IMR-90 (cell line): ENCODE measurements at regions not wholly inside any gene's neighbourhood (a gene's known extent, or its start where the extent isn't known, plus 50 kb on each side); places are given as distances from the start of the nearest gene placed in this dataset.

ENCODE experiments used
- ATAC-seq: fragments of 200-7000 bp; cut with Tn5 transposase; 2 replicates; pipeline ENCODE4 v1.9.1; 2020; ENCODE audit warnings: low read depth, mild to moderate bottlenecking, moderate library complexity
- BruUV-seq: library from RNA; stranded (reverse); fragments of 400-500 nt; replicated peaks from 2 replicates; lab custom pipeline; 2021; lab: Mats Ljungman, UMichigan
- CTCF ChIA-PET: fragments of 300-600 bp; formaldehyde crosslinking; extraction: SDS; loops from one replicate; lab custom pipeline; 2021; ENCODE audit warnings: antibody characterized with exemption; lab: Yijun Ruan, JAX
- POLR2A ChIA-PET: fragments of 300-600 bp; sonication (Branson Sonifier 250); formaldehyde crosslinking; loops from one replicate; lab custom pipeline; 2022; ENCODE audit warnings: antibody characterized with exemption; ENCODE audit not compliant: unreplicated experiment; lab: Charles Lee
- DNase-seq: peaks from one replicate; pipeline ENCODE4 v3.0.0; 2013
- H2AFZ ChIP-seq: replicated peaks from 2 replicates; pipeline ENCODE3; 2013; ENCODE audit warnings: low read length, mild to moderate bottlenecking; ENCODE audit not compliant: poor library complexity
- H2AK5ac ChIP-seq: 2 replicates; pipeline ENCODE4 v1.6.1; 2013; ENCODE audit warnings: low read depth, low read length, inconsistent platforms
- H2AK9ac ChIP-seq: replicated peaks from 2 replicates; pipeline ENCODE3; 2013; ENCODE audit warnings: mild to moderate bottlenecking, low read depth, low read length, moderate library complexity; ENCODE audit not compliant: poor library complexity
- H2BK120ac ChIP-seq: 2 replicates; pipeline ENCODE4 v1.6.1; 2013; ENCODE audit warnings: low read depth, low read length, inconsistent platforms
- H2BK15ac ChIP-seq: 3 replicates; pipeline ENCODE4 v1.6.1; 2013; ENCODE audit warnings: low read depth, low read length, inconsistent platforms
- H2BK20ac ChIP-seq: 2 replicates; pipeline ENCODE4 v1.6.1; 2013; ENCODE audit warnings: low read depth, mild to moderate bottlenecking, inconsistent platforms, low read length, moderate library complexity
- H2BK5ac ChIP-seq: 2 replicates; pipeline ENCODE4 v1.6.1; 2013; ENCODE audit warnings: mild to moderate bottlenecking, low read depth, low read length, inconsistent platforms; ENCODE audit not compliant: poor library complexity, severe bottlenecking
- H3K14ac ChIP-seq: replicated peaks from 2 replicates; pipeline ENCODE4 v1.6.1; 2013; ENCODE audit warnings: low read depth, low read length, inconsistent platforms
- H3K18ac ChIP-seq: 2 replicates; pipeline ENCODE4 v1.6.1; 2013; ENCODE audit warnings: low read depth, low read length, control low read depth
- H3K23ac ChIP-seq: 2 replicates; pipeline ENCODE4 v1.6.1; 2013; ENCODE audit warnings: low read depth, low read length, inconsistent platforms
- H3K27ac ChIP-seq: 2 replicates; pipeline ENCODE4 v1.5.1; 2013; ENCODE audit warnings: mild to moderate bottlenecking, control low read depth, low read length; ENCODE audit not compliant: insufficient read depth
- H3K27me3 ChIP-seq: 2 replicates; pipeline ENCODE4 v1.6.1; 2013; ENCODE audit warnings: low read length; ENCODE audit not compliant: control insufficient read depth, insufficient read depth
- H3K36me3 ChIP-seq: 2 replicates; pipeline ENCODE4 v1.6.1; 2013; ENCODE audit warnings: low read length, mixed read lengths; ENCODE audit not compliant: control insufficient read depth, insufficient read depth
- H3K4ac ChIP-seq: 2 replicates; pipeline ENCODE4 v1.6.1; 2013; ENCODE audit warnings: low read depth, low read length, inconsistent platforms
- H3K4me1 ChIP-seq: 2 replicates; pipeline ENCODE4 v1.6.1; 2013; ENCODE audit warnings: low read length, mixed read lengths; ENCODE audit not compliant: control insufficient read depth, insufficient read depth
- H3K4me2 ChIP-seq: 2 replicates; pipeline ENCODE4 v1.6.1; 2013; ENCODE audit warnings: low read depth, mild to moderate bottlenecking, control low read depth, low read length, moderate library complexity
- H3K4me3 ChIP-seq: 2 replicates; pipeline ENCODE4 v1.5.1; 2013; ENCODE audit warnings: low read depth, mild to moderate bottlenecking, control low read depth, low read length, moderate library complexity; ENCODE audit not compliant: insufficient read depth
- H3K56ac ChIP-seq: 2 replicates; pipeline ENCODE4 v1.6.1; 2013; ENCODE audit warnings: low read length, inconsistent platforms; ENCODE audit not compliant: insufficient read depth; ENCODE audit errors: extremely low read depth
- H3K79me1 ChIP-seq, 2 experiments: 2 replicates each; pipeline ENCODE4 v1.6.1; 2013; ENCODE audit warnings: low read length in 2 of 2, inconsistent platforms in 1 of 2, low read depth in 1 of 2
- H3K9ac ChIP-seq: 2 replicates; pipeline ENCODE4 v1.6.1; 2013; ENCODE audit warnings: low read depth, low read length, control low read depth
- H3K9me1 ChIP-seq: 2 replicates; pipeline ENCODE4 v1.6.1; 2013; ENCODE audit warnings: low read length, inconsistent platforms; ENCODE audit not compliant: insufficient read depth
- H3K9me3 ChIP-seq: 2 replicates; pipeline ENCODE4 v1.6.1; 2013; ENCODE audit warnings: low read length; ENCODE audit not compliant: control insufficient read depth, insufficient read depth
- H4K20me1 ChIP-seq: 2 replicates; pipeline ENCODE4 v1.6.1; 2013; ENCODE audit warnings: low read length, inconsistent platforms; ENCODE audit not compliant: insufficient read depth
- H4K5ac ChIP-seq: 2 replicates; pipeline ENCODE4 v1.6.1; 2013; ENCODE audit warnings: mild to moderate bottlenecking, low read depth, low read length, control low read depth
- H4K8ac ChIP-seq, 2 experiments: 2 replicates each; pipeline ENCODE4 v1.6.1; 2013; ENCODE audit warnings: low read depth in 2 of 2, low read length in 2 of 2, control low read depth in 1 of 2, inconsistent platforms in 1 of 2
- H4K91ac ChIP-seq: 2 replicates; pipeline ENCODE4 v1.6.1; 2013; ENCODE audit warnings: low read depth, low read length, inconsistent platforms; ENCODE audit not compliant: insufficient read depth
- BHLHE40 ChIP-seq: fragments of 150-350 bp; IDR thresholded peaks from 2 replicates; pipeline ENCODE4 v1.6.1; 2016; ENCODE audit warnings: mild to moderate bottlenecking, low read depth, low read length
- CEBPB ChIP-seq: IDR thresholded peaks from 2 replicates; pipeline ENCODE4 v1.6.1; 2012; ENCODE audit warnings: low read depth, low read length, improper control_type of control experiment
- CHD1 ChIP-seq: IDR thresholded peaks from 2 replicates; pipeline ENCODE4 v1.6.1; 2012; ENCODE audit warnings: low read depth, low read length, improper control_type of control experiment
- FOS ChIP-seq: fragments of 150-350 bp; IDR thresholded peaks from 2 replicates; pipeline ENCODE4 v1.6.1; 2016; ENCODE audit warnings: low read depth, low read length
- MAFK ChIP-seq: IDR thresholded peaks from 2 replicates; pipeline ENCODE4 v1.6.1; 2012; ENCODE audit warnings: low read depth, low read length, improper control_type of control experiment
- MAZ ChIP-seq: IDR thresholded peaks from 2 replicates; pipeline ENCODE4 v1.6.1; 2012; ENCODE audit warnings: low read depth, mild to moderate bottlenecking, low read length, improper control_type of control experiment, moderate library complexity, borderline replicate concordance
- MXI1 ChIP-seq: IDR thresholded peaks from 2 replicates; pipeline ENCODE4 v1.6.1; 2012; ENCODE audit warnings: low read depth, mild to moderate bottlenecking, low read length, moderate library complexity, borderline replicate concordance
- NFE2L2 ChIP-seq: fragments of 150-350 bp; IDR thresholded peaks from 2 replicates; pipeline ENCODE4 v1.6.1; 2016; ENCODE audit warnings: low read depth, mild to moderate bottlenecking, low read length
- POLR2A ChIP-seq: IDR thresholded peaks from 2 replicates; pipeline ENCODE4 v1.6.1; 2012; ENCODE audit warnings: mild to moderate bottlenecking, low read depth, low read length
- RAD21 ChIP-seq: IDR thresholded peaks from 2 replicates; pipeline ENCODE4 v1.6.1; 2012; ENCODE audit warnings: low read length, improper control_type of control experiment
- RCOR1 ChIP-seq: IDR thresholded peaks from 2 replicates; pipeline ENCODE4 v1.6.1; 2012; ENCODE audit warnings: mild to moderate bottlenecking, low read length, improper control_type of control experiment; ENCODE audit not compliant: insufficient replicate concordance
- RFX5 ChIP-seq: IDR thresholded peaks from 2 replicates; pipeline ENCODE4 v1.8.0; 2012; ENCODE audit warnings: low read depth, mild to moderate bottlenecking, low read length, moderate library complexity
- SMC3 ChIP-seq: fragments of 150-350 bp; IDR thresholded peaks from 2 replicates; pipeline ENCODE4 v1.6.1; 2016; ENCODE audit warnings: low read depth, mild to moderate bottlenecking, antibody characterized with exemption, low read length, moderate library complexity
- WGBS, 2 experiments: methylation state at CpG; one replicate each; pipeline versions ENCODE4 v1.1.5 to v1.1.7; 2013; ENCODE audit warnings: missing lambda C conversion rate in 2 of 2; ENCODE audit not compliant: insufficient read length in 1 of 2; ENCODE audit errors: extremely low coverage in 2 of 2; 5-methylcytosine and 5-hydroxymethylcytosine counted together
- dilution Hi-C: fragments of 300-500 bp; cut with HindIII; formaldehyde crosslinking; loops from one replicate; pipeline ENCODE4 v1.14.3; 2018; ENCODE audit warnings: low sequenced_read_pairs; ENCODE audit not compliant: unreplicated experiment
- in situ Hi-C: fragments of 300-500 bp; cut with MboI; formaldehyde crosslinking; loops from 3 replicates; pipeline ENCODE4 v1.14.3; 2019; ENCODE audit warnings: low sequenced_read_pairs, inconsistent platforms, mixed read lengths
- intact Hi-C: fragments of 100-400 bp; cut with micrococcal nuclease; formaldehyde crosslinking; loops from 2 replicates; pipeline ENCODE4 v1.10.0; 2022
- TF ChIP-seq, protein P1 (sequence below): conservative IDR thresholded peaks from 2 replicates; pipeline ENCODE4 v1.5.1; 2012; ENCODE audit warnings: mild to moderate bottlenecking, low read depth, low read length, improper control_type of control experiment
- TF ChIP-seq, protein P2 (sequence below): fragments of 150-350 bp; IDR thresholded peaks from 2 replicates; pipeline ENCODE4 v1.6.1; 2016; ENCODE audit warnings: low read depth, mild to moderate bottlenecking, low read length, moderate library complexity, borderline replicate concordance
- TF ChIP-seq, protein P3 (sequence below): fragments of 150-350 bp; IDR thresholded peaks from 2 replicates; pipeline ENCODE4 v1.6.1; 2017; ENCODE audit warnings: mild to moderate bottlenecking, antibody characterized with exemption, low read length, low read depth

GRCh38 chr10:128779416-128779815 lies 653.2 kb upstream of the MKI67 start:
- no peak overlapping the region for H3K4me2 ChIP-seq
- no peak overlapping the region for H4K8ac ChIP-seq
- no peak overlapping the region for H3K4ac ChIP-seq
- no peak overlapping the region for H3K18ac ChIP-seq
- in situ Hi-C loops, result no loop called here
- H2AFZ ChIP-seq, result no peak overlapping the region
- TF ChIP-seq SMC3 (no peak), RFX5 (no peak), RCOR1 (no peak), MAFK (no peak), FOS (no peak), CHD1 (no peak), MXI1 (no peak), POLR2A (no peak), CEBPB (no peak), MAZ (no peak), RAD21 (no peak), BHLHE40 (no peak), NFE2L2 (no peak)
- TF ChIP-seq, protein P1, sequence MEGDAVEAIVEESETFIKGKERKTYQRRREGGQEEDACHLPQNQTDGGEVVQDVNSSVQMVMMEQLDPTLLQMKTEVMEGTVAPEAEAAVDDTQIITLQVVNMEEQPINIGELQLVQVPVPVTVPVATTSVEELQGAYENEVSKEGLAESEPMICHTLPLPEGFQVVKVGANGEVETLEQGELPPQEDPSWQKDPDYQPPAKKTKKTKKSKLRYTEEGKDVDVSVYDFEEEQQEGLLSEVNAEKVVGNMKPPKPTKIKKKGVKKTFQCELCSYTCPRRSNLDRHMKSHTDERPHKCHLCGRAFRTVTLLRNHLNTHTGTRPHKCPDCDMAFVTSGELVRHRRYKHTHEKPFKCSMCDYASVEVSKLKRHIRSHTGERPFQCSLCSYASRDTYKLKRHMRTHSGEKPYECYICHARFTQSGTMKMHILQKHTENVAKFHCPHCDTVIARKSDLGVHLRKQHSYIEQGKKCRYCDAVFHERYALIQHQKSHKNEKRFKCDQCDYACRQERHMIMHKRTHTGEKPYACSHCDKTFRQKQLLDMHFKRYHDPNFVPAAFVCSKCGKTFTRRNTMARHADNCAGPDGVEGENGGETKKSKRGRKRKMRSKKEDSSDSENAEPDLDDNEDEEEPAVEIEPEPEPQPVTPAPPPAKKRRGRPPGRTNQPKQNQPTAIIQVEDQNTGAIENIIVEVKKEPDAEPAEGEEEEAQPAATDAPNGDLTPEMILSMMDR, result no peak
- TF ChIP-seq, protein P2, sequence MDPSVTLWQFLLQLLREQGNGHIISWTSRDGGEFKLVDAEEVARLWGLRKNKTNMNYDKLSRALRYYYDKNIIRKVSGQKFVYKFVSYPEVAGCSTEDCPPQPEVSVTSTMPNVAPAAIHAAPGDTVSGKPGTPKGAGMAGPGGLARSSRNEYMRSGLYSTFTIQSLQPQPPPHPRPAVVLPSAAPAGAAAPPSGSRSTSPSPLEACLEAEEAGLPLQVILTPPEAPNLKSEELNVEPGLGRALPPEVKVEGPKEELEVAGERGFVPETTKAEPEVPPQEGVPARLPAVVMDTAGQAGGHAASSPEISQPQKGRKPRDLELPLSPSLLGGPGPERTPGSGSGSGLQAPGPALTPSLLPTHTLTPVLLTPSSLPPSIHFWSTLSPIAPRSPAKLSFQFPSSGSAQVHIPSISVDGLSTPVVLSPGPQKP, result no peak
- TF ChIP-seq, protein P3, sequence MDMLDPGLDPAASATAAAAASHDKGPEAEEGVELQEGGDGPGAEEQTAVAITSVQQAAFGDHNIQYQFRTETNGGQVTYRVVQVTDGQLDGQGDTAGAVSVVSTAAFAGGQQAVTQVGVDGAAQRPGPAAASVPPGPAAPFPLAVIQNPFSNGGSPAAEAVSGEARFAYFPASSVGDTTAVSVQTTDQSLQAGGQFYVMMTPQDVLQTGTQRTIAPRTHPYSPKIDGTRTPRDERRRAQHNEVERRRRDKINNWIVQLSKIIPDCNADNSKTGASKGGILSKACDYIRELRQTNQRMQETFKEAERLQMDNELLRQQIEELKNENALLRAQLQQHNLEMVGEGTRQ, result no peak
- H3K27me3 ChIP-seq, result no peaks in the 10 kb centered on the region
- no peaks in the 10 kb centered on the region for H4K20me1 ChIP-seq
- H2BK15ac ChIP-seq, result no peak overlapping the region
- no peaks in the 10 kb centered on the region for H3K79me1 ChIP-seq
- no peak for DNase-seq
- ChIA-PET CTCF (no interaction called here), POLR2A (no interaction called here)
- no peak overlapping the region for H4K91ac ChIP-seq
- H3K56ac ChIP-seq, result no peak overlapping the region
- BruUV-seq, result no TSS peak
- no peak overlapping the region for H2AK9ac ChIP-seq
- no peak overlapping the region for H3K14ac ChIP-seq
- H2BK120ac ChIP-seq, result no peak overlapping the region
- H2BK20ac ChIP-seq, result no peak overlapping the region
- no peak overlapping the region for H3K9ac ChIP-seq
- peaks cover 15% of the 10 kb centered on the region for H3K9me3 ChIP-seq
- H3K4me3 ChIP-seq, result no peak overlapping the region
- WGBS, 2 experiments, result no CpG with 5 or more reads among the region's 15 CpGs
- H2AK5ac ChIP-seq, result no peak overlapping the region
- ATAC-seq, result no peak
- no peak overlapping the region for H3K23ac ChIP-seq
- no peak overlapping the region for H4K5ac ChIP-seq
- H2BK5ac ChIP-seq, result no peak overlapping the region
- no peaks in the 10 kb centered on the region for H3K4me1 ChIP-seq
- dilution Hi-C loops, result no loop called here
- no peak overlapping the region for H3K27ac ChIP-seq
- no peaks in the 10 kb centered on the region for H3K36me3 ChIP-seq
- intact Hi-C loops, result no loop called here
- no peaks in the 10 kb centered on the region for H3K9me1 ChIP-seq
